Sciatic nerve (tissue), 2 donors: ENCODE measurements at regions not wholly inside any gene's neighbourhood (a gene's known extent, or its start where the extent isn't known, plus 50 kb on each side); places are given as distances from the start of the nearest gene placed in this dataset.
"Not testable (repeated sequence)": the region's sequence is repeated elsewhere in the genome, so short reads cannot be mapped to it uniquely, and the experiment has no call there.

Experiments used
- ATAC-seq: fragments of 200-7000 bp; cut with Tn5 transposase; one replicate; pipeline ENCODE4 v1.9.1; 2020; ENCODE audit warnings: mild to moderate bottlenecking, moderate library complexity
- DNase-seq: peaks from one replicate; pipeline ENCODE4 v3.0.0-alpha.2; 2020; ENCODE audit warnings: low spot score
- intact Hi-C: fragments of 100-400 bp; cut with DNase I; formaldehyde crosslinking; loops from one replicate; pipeline ENCODE4 v1.14.2; 2022
- donor health status: DM: no; HTN: no; CAD: no.
- donor health status: DM: no; HTN: no; CAD: no.

- ATAC-seq, DNase-seq, intact Hi-C loops: not testable (repeated sequence)
These were observed 142.4 kb upstream of the EPHA6 start for GRCh38 chr3:96671861-96672595.

GRCh38 chr3:96677156-96677555 lies 137.2 kb upstream of the EPHA6 start:
- ATAC-seq (no peak), DNase-seq (no peak)
- intact Hi-C loops: no loop called here

- intact Hi-C loops: no loop called here
- ATAC-seq (no peak), DNase-seq (no peak)
These were observed 136.1 kb upstream of the EPHA6 start for GRCh38 chr3:96678325-96678724.

GRCh38 chr3:96700322-96701315 lies 113.8 kb upstream of the EPHA6 start:
- DNase-seq: no peak
- no peak for ATAC-seq
- intact Hi-C loops: no loop called here

GRCh38 chr3:96705895-96706294 lies 108.5 kb upstream of the EPHA6 start:
- intact Hi-C loops: no loop called here
- ATAC-seq (no peak), DNase-seq (no peak)

- ATAC-seq: no peak
- intact Hi-C loops: no loop called here
- DNase-seq: no peak
These were observed 107.9 kb upstream of the EPHA6 start for GRCh38 chr3:96706509-96706908.

- no peak for DNase-seq
- intact Hi-C loops: no loop called here
- no peak for ATAC-seq
These were observed 102.6 kb upstream of the EPHA6 start for GRCh38 chr3:96711816-96712215.

- no peak for ATAC-seq
- no peak for DNase-seq
- intact Hi-C loops: no loop called here
These were observed 101.6 kb upstream of the EPHA6 start for GRCh38 chr3:96712792-96713191.

- DNase-seq (no peak), ATAC-seq (no peak)
- intact Hi-C loops: no loop called here
These were observed 94.5 kb upstream of the EPHA6 start for GRCh38 chr3:96719921-96720320.

GRCh38 chr3:96731031-96731430 lies 83.4 kb upstream of the EPHA6 start:
- DNase-seq (no peak), ATAC-seq (no peak)
- intact Hi-C loops: no loop called here

- intact Hi-C loops: no loop called here
- ATAC-seq (no peak), DNase-seq (no peak)
These were observed 80.0 kb upstream of the EPHA6 start for GRCh38 chr3:96734273-96735009.

GRCh38 chr3:96748139-96748538 lies 66.3 kb upstream of the EPHA6 start:
- DNase-seq: no peak
- intact Hi-C loops: no loop called here
- ATAC-seq: no peak

- intact Hi-C loops: no loop called here
- no peak for ATAC-seq
These were observed 64.2 kb upstream of the EPHA6 start for GRCh38 chr3:96750094-96750767.

GRCh38 chr3:96753124-96753523 lies 61.3 kb upstream of the EPHA6 start:
- no peak for ATAC-seq
- intact Hi-C loops: no loop called here
- no peak for DNase-seq

More at GRCh38 chr3:96750094-96750767, 64.2 kb upstream of the EPHA6 start:
- DNase-seq: no peak

GRCh38 chr3:96754128-96754527 lies 60.3 kb upstream of the EPHA6 start:
- intact Hi-C loops: no loop called here
- ATAC-seq: no peak
- no peak for DNase-seq

GRCh38 chr3:96755519-96755918 lies 58.9 kb upstream of the EPHA6 start:
- DNase-seq (no peak), ATAC-seq (no peak)
- intact Hi-C loops: no loop called here

GRCh38 chr3:96756516-96756915 lies 57.9 kb upstream of the EPHA6 start:
- intact Hi-C loops: no loop called here
- DNase-seq (no peak), ATAC-seq (no peak)

GRCh38 chr3:96760956-96761355 lies 53.4 kb upstream of the EPHA6 start:
- ATAC-seq (no peak), DNase-seq (no peak)
- intact Hi-C loops: no loop called here
